ENCODE measurements at regions not wholly inside any gene's neighbourhood (a gene's known extent, or its start where the extent isn't known, plus 50 kb on each side); places are given as distances from the start of the nearest gene placed in this dataset.

DNA sequence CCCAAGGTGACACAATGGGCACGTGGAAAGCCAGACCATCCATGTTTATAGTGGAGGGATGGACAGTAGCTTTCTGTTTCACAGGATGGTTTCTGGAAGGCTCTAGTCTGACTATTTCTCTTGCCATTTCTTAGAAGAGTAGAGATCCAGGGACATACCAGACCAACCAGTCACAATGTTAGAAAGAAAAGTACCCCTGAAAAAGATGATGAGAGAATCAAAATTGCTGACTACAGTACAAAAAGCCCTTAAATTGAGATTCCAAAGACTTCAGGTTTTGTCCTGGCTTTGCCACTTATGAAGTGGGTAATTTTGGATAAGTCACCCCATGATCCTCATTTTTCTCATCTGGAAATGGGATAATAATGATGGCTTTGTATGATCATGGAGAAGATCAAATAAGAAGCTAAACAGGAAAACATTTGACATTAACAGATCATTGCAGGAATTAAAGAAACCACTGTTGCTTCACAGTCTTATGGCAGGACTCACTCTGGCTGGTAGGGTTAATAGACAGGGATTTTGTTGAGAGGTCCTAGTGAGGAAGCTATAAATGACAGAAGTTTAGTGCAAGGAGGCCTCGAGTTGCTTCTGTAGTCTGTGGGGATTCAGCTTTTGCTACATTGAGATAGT, 386.0 kb downstream of the IRS1 start:
- H3K27ac ChIP-seq: no peak overlapping the region
- no peak for DNase-seq (ENCODE audit: low read depth, low spot score)

DNA sequence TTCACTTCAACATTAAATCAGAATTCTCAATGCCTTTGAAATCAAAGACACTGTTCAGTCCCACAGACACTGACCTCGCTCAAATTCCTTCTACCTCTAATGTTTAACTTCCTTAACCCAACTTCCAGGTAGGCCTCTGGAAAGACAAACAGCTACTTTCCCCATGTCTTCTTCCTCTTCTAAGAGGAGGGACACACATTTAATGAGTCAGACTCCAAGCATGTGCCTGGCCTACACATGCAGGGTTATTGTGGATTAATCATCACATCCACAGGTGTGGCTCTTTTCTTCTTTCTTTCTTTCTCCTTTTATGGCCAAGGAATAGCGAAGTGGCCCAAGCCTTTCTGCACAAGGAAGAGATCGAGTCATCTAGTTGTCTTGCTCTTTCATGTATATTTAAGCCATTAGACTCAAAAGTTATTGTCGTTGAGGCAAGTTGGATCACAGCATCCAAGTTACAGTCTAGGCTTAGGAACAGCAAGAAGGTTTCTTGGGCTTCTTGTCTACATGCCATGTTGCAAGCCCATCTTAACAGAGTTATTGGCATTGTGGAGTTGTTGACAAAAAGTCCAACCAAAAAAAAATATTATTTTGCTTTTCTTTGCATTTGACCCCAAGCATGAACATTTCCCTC, 387.8 kb downstream of the IRS1 start:
- DNase-seq (ENCODE audit: low read depth, low spot score): peak; percentile 88
- H3K27ac ChIP-seq: peak overlapping the region; percentile 93

DNA sequence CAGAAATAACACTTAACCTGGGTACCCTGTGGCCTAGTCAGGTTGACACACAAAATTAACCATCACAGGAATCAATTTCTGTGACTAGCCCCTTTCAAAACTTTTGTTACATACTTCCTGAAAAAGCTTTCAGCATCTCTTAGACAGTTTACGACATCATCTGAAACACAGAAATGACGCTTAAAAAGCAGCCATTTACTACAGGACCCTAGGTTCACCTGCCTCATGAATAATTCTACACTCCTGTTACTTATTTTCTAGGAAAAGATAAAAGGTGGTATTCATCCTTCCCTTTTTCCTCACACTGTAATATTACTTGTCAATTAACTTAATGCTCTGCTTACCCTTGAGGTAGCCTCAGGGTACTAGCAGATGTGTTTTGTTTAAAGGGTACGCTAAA, 388.4 kb downstream of the IRS1 start:
- peak overlapping the region; percentile 93 for H3K27ac ChIP-seq
- no peak for DNase-seq (ENCODE audit: low read depth, low spot score)

DNA sequence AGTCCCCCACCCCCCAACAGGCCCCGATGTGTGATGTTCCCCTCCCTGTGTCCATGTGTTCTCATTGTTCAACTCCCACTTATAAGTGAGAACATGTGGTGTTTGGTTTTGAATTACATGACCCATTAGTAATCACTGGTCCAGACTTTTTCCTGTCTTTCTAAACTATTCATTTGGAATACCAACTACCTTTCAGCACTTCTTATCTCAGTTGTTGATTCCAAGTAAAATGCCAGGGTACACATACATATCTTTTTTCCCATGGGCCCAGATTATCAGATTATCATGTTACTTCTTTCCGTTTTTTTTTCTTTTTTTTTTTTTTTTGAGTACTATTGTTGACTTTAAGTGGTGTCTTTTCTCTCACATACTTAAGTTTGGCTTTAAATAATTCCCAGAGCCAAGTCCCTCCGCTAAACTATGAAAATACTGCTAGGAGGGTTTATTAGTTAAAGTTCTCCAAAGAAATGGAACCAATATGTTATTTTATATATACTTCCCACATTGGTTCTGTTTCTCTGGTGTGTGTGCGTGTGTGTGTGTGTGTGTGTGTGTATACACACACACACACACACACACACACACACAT, 389.3 kb downstream of the IRS1 start:
- peak overlapping the region; percentile 93 for H3K27ac ChIP-seq
- no peak for DNase-seq (ENCODE audit: low read depth, low spot score)

DNA sequence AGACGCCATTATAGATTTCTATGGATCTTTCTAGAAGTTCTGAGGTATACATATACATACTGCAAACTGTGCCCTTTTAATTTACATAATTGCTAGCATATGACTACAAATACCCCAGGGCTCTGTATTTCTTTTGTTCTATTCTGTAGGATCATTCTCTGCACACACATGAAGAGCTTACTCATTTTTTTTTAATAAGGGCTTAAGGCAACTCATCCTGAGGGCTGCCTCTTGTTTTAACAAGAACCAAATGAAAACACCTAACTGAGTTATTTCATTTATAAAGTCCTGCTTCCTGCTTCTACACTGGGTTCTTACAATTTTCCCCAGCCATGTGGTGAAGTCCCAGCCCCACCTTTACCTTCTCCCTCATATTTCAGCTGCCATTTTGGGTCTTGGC, 390.5 kb downstream of the IRS1 start:
- peak; percentile 44 for DNase-seq (ENCODE audit: low read depth, low spot score)
- peak overlapping the region; percentile 93 for H3K27ac ChIP-seq

DNA sequence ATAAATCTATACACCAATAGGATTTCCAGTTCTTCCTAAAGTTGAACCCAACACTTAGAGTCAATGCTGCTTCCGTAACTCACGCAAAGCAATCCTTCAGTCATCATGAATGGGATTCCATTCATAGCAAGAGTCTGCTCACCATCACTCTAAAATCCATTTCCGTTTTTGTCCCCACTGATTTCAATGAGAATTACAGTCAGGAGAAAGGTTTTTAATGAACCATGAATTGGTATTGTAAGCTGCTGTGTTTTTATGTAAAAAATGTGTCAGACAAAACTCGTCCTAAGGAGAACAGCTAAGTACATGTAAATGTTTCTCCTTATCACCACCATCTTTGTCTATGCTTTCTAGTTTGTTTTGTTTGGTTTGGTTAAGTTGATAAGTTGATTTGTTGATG, 391.5 kb downstream of the IRS1 start:
- no peak for DNase-seq (ENCODE audit: low read depth, low spot score)
- no peak overlapping the region for H3K27ac ChIP-seq

DNA sequence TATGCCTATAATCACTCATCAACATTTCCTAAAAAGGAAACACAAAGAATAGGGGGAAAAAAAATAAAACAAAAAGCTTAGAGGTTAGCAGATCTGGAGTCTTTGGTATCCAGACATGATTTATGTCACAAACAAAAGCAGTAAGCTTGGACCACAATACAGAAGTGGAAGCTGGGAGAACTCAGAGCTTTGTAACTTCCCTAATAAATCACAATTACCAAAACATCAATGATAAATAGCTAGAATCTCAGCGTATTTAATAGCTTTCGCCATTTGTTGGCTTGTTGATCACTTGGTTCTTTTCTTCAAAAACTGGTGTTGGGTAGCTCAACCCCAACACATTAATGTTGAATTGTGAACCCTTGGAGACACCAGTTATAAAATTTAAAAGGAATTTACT, 392.5 kb downstream of the IRS1 start:
- no peak overlapping the region for H3K27ac ChIP-seq
- no peak for DNase-seq (ENCODE audit: low read depth, low spot score)

DNA sequence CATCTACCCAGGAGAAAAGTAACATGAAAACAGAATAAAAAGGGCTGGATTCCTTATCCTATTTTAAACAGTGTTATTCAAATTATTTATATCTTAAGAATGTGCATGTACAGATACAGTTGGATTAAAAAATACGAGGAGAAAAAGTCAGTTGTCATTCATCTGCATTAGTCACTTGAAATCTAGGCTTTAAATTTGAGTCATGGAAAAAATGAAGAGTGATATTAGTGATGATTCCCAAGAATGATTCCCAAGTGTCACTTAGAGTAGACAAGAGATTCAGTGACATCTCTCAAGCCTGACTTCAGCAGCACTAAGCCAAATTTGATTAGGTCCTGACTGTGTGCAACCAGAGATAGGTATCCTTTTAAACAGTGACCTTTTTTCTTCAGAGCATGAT, 394.2 kb downstream of the IRS1 start:
- no peak for DNase-seq (ENCODE audit: low read depth, low spot score)
- H3K27ac ChIP-seq: no peak overlapping the region

DNA sequence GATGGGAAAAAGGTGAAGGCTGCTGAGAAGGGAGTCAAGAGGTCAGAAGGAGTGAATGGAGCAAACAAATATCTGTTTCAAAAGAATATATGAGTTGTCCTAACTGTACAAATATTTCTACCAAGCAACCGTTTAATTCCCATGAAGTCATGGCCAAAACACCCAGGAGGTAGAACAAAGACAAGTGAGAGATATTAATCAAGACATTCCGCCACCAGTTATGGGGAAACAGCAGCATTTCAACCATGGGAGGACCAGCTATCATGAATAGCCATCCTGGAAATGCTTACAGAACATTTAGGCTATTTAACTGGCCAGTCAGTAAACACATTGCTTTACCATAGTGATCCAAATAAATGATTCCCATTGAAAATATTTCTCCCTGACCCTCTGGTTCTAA, 396.3 kb downstream of the IRS1 start:
- no peak overlapping the region for H3K27ac ChIP-seq
- no peak for DNase-seq (ENCODE audit: low read depth, low spot score)

DNA sequence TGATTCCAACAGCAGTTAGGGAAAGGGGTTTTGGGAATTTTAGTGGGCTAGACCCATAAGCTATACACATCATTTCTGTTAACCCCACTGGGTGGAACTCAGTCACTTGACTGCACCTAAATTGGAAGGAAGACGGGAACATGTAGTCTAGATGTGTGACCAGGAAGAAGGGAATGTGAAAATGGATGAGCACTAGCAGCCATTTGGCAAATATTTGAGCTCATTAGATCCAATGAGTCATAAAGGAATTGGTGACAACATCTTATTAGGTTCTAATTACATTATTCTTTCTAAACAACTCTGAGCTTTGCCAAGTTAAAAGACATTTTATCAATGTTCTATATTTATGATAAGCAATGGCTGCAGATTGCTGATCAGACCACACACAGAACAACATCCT, 400.6 kb downstream of the IRS1 start:
- no peak for DNase-seq (ENCODE audit: low read depth, low spot score)
- no peak overlapping the region for H3K27ac ChIP-seq

DNA sequence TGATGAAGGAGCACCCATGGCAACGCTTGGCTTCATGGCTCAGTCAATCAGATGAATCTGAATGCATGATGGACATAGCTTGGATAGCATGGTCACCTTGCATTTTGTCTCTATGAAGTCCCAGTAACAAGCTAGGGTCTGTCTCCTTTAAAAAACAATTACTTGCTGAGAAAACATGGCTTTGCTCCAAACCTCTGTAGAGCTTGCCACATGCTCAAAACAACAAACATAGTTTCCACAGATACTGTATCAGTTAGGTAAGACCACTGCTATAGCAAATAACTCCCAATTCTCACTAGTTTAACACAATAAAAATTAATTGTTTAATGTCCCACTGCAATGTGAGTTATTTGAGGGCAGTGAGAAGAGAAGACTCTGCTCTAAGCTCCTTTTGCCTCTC, 401.0 kb downstream of the IRS1 start:
- no peak for DNase-seq (ENCODE audit: low read depth, low spot score)
- no peak overlapping the region for H3K27ac ChIP-seq

DNA sequence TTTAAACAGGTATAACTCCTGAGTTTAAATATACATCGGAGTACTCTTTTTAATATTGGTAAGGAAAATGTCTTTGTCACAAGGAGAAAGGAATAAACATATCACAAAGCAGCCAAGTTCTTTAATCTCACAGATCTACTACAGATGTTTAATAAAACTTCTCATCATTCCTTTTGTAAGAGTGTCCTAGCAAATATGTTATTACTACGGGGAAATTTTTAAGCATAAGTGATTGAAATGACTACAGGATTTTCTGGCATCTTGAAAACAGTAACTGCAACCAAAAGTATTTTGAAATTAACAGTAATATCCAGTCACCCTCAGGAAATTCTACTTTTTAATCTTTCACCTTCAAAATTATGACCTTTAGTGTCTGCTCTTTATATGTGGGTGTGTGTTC, 403.1 kb downstream of the IRS1 start:
- no peak for DNase-seq (ENCODE audit: low read depth, low spot score)

DNA sequence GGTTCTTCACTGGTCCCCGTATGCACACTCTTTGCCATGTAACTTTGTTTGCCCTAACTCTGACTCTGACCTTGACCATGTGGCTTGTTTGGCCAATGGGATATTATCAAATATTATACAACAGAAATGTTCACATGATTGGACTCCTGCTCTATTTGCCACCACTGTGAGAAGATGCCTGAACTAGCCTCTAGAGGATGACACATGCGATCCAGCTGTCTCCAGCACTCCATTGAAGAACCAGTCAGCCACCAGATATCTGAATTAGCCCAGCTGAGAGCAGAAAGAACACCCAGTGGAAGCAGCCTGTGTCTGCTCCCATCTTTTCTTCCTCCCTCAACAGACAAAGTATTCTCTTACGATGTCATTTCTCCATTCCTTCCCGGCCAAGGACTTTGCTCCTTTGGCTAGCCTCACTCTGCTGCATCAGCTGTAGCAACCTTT, 412.1 kb downstream of the IRS1 start:
- DNase-seq (ENCODE audit: low read depth, low spot score): no peak
- H3K27ac ChIP-seq: no peak overlapping the region

More for the DNA sequence above, 403.1 kb downstream of the IRS1 start:
- no peak overlapping the region for H3K27ac ChIP-seq

DNA sequence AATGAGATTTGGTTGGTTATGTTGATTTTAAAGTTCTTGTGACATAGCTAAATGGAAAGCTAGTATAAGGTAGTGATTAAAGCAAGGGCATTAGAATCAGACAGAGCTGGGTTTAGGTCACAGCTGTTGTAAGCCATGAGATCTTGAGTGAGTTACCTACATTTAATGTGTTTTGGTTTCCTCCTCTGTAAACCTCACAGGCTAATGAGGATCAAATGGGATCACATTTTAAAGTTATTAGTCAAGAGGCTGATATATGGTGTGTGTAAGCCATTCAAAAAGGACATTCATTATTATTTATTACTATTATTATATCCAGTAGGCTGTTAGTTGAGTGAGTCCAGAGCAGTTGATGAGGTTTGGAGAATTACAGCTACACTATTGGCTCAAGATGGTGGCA, 416.2 kb downstream of the IRS1 start:
- no peak for DNase-seq (ENCODE audit: low read depth, low spot score)
- H3K27ac ChIP-seq: no peak overlapping the region

DNA sequence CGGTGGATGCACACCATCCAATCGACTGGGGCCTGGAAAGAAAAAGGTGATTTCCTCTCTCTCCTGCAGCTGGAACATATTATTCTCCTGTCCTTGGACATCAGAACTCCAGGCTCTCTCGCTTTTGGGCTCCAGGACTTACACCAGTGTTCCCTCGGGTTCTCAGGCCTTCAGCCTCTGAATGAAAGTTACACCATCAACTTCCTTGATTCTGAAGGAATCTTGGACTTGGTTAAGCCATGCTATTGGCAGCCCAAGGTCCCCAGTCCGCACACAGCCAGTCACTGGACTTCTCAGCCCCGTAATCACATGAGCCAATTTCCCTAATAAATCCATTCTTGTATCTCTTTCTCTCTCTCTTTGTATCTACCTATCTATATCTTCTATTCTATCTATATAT, 418.9 kb downstream of the IRS1 start:
- no peak overlapping the region for H3K27ac ChIP-seq
- DNase-seq (ENCODE audit: low read depth, low spot score): no peak

DNA sequence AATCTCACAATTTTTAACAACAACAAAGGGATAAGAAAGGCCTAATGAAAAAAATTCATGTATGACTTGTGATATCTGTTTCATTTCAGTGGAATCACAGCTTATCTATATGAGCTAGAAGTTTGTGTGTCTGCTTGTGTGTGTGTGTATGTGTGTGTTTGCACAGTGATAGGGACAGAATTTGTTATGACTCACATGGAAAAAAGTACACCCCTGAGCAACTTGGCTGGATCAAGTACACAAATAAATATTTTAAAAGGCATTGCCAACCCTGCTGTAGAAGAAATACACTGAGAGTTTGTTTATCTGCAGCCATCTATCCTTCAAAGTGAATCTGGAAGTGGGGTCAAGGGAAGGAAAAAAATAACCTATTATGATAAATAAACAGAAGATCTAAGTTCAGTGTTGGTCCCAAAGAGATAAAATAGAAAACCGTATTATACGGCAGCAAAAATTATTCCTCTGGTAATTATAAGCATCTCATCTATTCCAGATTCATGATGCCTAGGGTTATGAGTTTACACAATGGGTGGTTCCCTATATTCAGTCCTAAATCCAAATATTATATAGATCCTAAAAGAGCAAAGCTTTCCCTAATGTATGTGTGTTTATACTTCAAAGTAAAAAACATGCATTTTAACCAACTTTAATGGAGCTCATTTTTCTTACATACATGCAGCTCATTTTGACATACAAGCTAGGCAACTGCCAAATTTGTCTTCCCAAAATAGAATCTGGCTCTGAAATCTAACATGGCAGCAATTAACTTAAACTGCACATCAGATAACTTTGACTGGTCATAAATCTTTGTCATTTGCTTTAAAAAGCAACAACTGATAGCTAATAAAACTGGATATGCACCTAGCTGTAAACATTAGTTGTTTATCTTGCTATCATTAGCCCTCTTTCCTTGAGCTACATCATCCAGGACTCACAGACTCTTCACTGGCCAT, 420.6 kb downstream of the IRS1 start:
- no peak overlapping the region for H3K27ac ChIP-seq
- DNase-seq (ENCODE audit: low read depth, low spot score): peak; percentile 22

DNA sequence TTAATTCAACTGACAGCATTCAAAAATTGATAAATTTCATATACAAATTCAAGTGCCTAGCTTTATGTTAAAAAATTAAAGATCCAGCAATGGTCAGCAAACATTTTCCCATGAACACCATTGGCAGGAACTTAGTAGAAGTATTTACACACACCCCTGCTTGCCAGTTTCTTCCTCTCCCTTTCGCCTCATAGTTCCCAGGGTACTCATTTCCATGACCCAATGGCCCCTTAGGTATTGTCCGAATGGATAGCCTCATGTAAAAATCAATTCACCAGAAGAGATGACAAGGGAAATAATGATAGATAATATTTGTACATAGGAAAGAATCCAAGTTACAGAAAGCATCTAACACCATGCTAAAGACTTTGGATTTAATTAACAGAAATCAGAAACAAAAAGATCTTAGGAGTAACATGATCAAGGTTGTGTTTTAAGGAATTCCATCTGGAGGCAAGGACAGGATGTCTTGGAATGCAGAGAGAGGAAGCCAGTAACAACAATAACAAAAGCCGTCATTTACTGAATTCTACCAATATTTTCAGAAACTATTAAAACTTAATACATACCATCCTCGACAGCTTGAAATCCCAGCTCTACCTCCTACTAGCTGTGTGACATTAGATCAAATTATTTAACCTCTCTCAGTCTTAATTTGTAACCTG, 423.0 kb downstream of the IRS1 start:
- no peak overlapping the region for H3K27ac ChIP-seq
- DNase-seq (ENCODE audit: low read depth, low spot score): no peak

DNA sequence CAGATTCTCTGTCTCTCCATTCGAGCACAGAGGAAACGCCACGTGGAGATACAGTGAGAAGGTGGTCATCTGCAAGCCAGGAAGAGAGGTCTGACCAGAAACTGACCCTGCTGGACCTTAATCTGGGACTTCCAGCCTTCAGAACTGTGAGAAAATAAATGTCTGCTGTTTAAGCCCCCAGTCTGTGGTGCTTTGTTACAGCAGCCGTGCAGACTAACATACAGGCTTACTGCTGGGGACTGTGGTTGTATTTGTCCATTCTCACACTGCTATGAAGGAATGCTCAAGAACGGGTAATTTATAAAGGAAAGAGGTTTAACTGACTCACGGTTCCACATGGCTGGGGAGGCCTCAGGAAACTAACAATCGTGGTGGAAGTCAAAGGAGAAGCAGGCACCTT, 432.7 kb downstream of the IRS1 start:
- no peak for DNase-seq (ENCODE audit: low read depth, low spot score)
- no peak overlapping the region for H3K27ac ChIP-seq

DNA sequence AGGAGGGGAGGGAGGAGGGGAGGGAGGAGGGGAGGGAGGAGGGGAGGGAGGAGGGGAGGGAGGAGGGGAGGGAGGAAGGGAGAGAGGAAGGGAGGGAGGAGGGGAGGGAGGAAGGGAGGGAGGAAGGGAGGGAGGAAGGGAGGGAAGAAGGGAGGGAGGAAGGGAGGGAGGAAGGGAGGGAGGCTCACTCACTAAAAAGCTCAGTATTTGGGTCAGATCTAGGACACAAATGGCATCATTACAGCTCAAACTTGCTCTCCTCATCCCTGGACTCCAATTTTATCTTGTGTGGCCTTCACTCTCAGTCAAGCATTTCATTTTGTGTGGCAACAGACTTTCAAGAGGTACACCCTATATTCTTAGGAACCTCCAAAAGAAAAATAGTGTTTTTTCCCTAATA, 435.4 kb downstream of the IRS1 start:
- H3K27ac ChIP-seq: no peak overlapping the region
- no peak for DNase-seq (ENCODE audit: low read depth, low spot score)

DNA sequence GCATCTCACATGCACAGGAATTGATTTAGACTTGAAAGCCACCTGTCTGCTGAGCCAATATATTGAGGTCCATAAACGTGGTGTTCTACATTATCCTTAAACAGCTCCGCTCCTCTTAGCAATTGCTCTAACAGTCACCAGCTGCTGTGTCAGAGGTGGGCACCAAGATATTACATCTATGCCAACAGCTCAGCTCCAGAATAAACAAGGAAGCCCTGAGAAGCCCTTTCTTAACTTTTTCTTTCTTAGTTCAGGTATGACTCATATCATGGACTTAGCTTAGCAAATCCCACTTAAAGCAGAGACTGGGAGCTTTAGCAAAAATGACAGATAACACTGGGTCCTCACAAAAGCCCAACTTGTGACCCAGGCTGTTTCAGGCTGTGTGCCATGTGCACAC, 436.6 kb downstream of the IRS1 start:
- peak; percentile 20 for DNase-seq (ENCODE audit: low read depth, low spot score)
- no peak overlapping the region for H3K27ac ChIP-seq

All from epithelial cell of prostate (primary cell).